Heart left ventricle (tissue), 16 donors: ENCODE measurements at regions not wholly inside any gene's neighbourhood (a gene's known extent, or its start where the extent isn't known, plus 50 kb on each side); places are given as distances from the start of the nearest gene placed in this dataset.
A peak's percentile ranks its signal among the peaks of the same experiment; 100 is the strongest.

ENCODE experiments used
- ATAC-seq, 4 donors: fragments of 200-7000 bp; cut with Tn5 transposase; one replicate each; pipeline ENCODE4 v1.9.1; 2020 to 2022; ENCODE audit warnings: moderate library complexity in 4 of 4, mild to moderate bottlenecking in 3 of 4, moderate number of reproducible peaks in 1 of 4
- DNase-seq, 5 donors: peaks; one replicate each; pipeline ENCODE4 v3.0.0-alpha.2; 2020
- H3K27ac ChIP-seq, 12 donors: fragments of 200-600 bp; sonication (generic) in 4 of 12; one replicate each; pipeline versions ENCODE4 v1.5.0 to v1.8.0; 2016 to 2022; ENCODE audit warnings: mild to moderate bottlenecking in 2 of 12
- H3K27me3 ChIP-seq, 9 donors: fragments of 200-600 bp; sonication (generic) in 2 of 9; one replicate each; pipeline versions ENCODE4 v1.5.1 to v1.8.0; 2016 to 2022; ENCODE audit warnings: mild to moderate bottlenecking in 3 of 9
- H3K36me3 ChIP-seq, 9 donors: fragments of 200-600 bp; sonication (generic) in 2 of 9; one replicate each; pipeline versions ENCODE4 v1.5.0 to v1.8.0; 2018 to 2022; ENCODE audit warnings: mild to moderate bottlenecking in 2 of 9
- H3K4me1 ChIP-seq, 12 donors: fragments of 200-600 bp; sonication (generic) in 4 of 12; one replicate each; pipeline versions ENCODE4 v1.5.0 to v1.8.0; 2016 to 2022; ENCODE audit warnings: mild to moderate bottlenecking in 3 of 12
- H3K4me3 ChIP-seq, 12 donors: fragments of 200-600 bp; sonication (generic) in 4 of 12; one replicate each; pipeline versions ENCODE4 v1.5.0 to v1.8.0; 2017 to 2022; ENCODE audit warnings: mild to moderate bottlenecking in 9 of 12, moderate library complexity in 4 of 12
- H3K9me3 ChIP-seq, 12 donors: fragments of 200-600 bp; sonication (generic) in 4 of 12; one replicate each; pipeline versions ENCODE4 v1.5.0 to v1.8.0; 2016 to 2022; ENCODE audit warnings: mild to moderate bottlenecking in 1 of 12
- CTCF ChIP-seq, 12 donors: fragments of 200-600 bp; sonication (generic) in 4 of 12; IDR thresholded peaks; one replicate each; pipeline versions ENCODE4 v1.5.0 to v1.8.0; 2018 to 2022; ENCODE audit warnings: antibody characterized with exemption in 12 of 12, mild to moderate bottlenecking in 5 of 12
- POLR2A ChIP-seq, 2 donors: fragments of 450-650 bp; IDR thresholded peaks; one replicate each; pipeline ENCODE4 v1.6.1; 2017; ENCODE audit warnings: antibody characterized with exemption in 2 of 2, mild to moderate bottlenecking in 2 of 2, moderate library complexity in 2 of 2
- WGBS, 4 donors: extraction: QIAGEN DNeasy Blood & Tissue Kit in 2 of 4; methylation state at CpG; one replicate each; pipeline versions ENCODE4 v1.1.5 to v1.1.7; 2013 to 2018; 5-methylcytosine and 5-hydroxymethylcytosine counted together
- intact Hi-C, 10 donors: fragments of 100-400 bp; cut with DNase I; formaldehyde crosslinking; loops; one replicate each; pipeline versions ENCODE4 v1.11.1 to v1.14.2; 2022
- donor health status: ischemic (EF 13 %, LVEDD 7.1; RV severe dilation, severe dysfunction).
- donor health status: healthy with polysubstance abuse.
- donor health status: DM: no; HTN: yes; CAD: no.
- donor health status: DM: no; HTN: no; CAD: no.
- donor health status: ischemic (EF 25% LVEDD 6.9; RV normal size, moderate dysfunction).
- donor health status: ischemic (EF 25% LVEDD 5.7; RV mildly dilated, moderate dysfunction).
- donor health status: healthy.
- donor health status: DM: yes; HTN: yes; CAD: no.
- donor health status: ischemic (EF 35%, LVEDD 5.7; RV mildly dilated, moderate dysfunction).
- donor health status: nonischemic (EF 11% LVEDD 7.7; RV severe dilation, severe dysfunction).
- donor health status: DM: yes; HTN: yes; CAD: no.
- donor health status: PGD.
- donor health status: ischemic (EF 29% LVEDD 5.4; RV normal size, mild dysfunction).
- donor health status: nonischemic (EF 23%, LVEDD 6.1; RV moderate dilation, normal function).

- WGBS, 4 donors: 58 to 69% (median 62%) methylated on average over 5 of the region's 5 CpGs
- ATAC-seq (peak in 1 of 4 donors; percentile 31), DNase-seq (no peak)
- no peak for TF ChIP-seq POLR2A (IDR thresholded peaks at IDR 0.05)
- TF ChIP-seq CTCF (IDR thresholded peaks at IDR 0.05): no peak
- Histone ChIP-seq H3K36me3 (no peaks in the 10 kb centered on the region), H3K9me3 (peaks cover 0 to 4% (median 0%) of the 10 kb centered on the region in 12 donors), H3K27me3 (no peaks in the 10 kb centered on the region), H3K4me3 (no peak overlapping the region), H3K4me1 (no peaks in the 10 kb centered on the region), H3K27ac (no peak overlapping the region)
- intact Hi-C loops: loop anchor here in 1 of 10 donors (10.0 kb wide), 1 partner anchor 256 kb away; no protein-coding TSS in a partner anchor
These were observed 367.6 kb downstream of the RPS29 start for GRCh38 chr14:49218436-49219092.

GRCh38 chr14:49212721-49213120, 373.5 kb downstream of the RPS29 start:
- no peak for TF ChIP-seq POLR2A (IDR thresholded peaks at IDR 0.05)
- TF ChIP-seq CTCF (IDR thresholded peaks at IDR 0.05): no peak
- Histone ChIP-seq H3K27ac (no peak overlapping the region), H3K36me3 (no peaks in the 10 kb centered on the region), H3K9me3 (peaks cover 0 to 4% (median 0%) of the 10 kb centered on the region in 12 donors), H3K27me3 (no peaks in the 10 kb centered on the region), H3K4me1 (no peaks in the 10 kb centered on the region), H3K4me3 (no peak overlapping the region)
- ATAC-seq (no peak), DNase-seq (no peak)
- WGBS, 4 donors: 76 to 84% (median 81%) methylated on average over 4 of the region's 4 CpGs
- intact Hi-C loops: loop anchor here in 1 of 10 donors (10.0 kb wide), 1 partner anchor 262 kb away; no protein-coding TSS in a partner anchor

- Histone ChIP-seq H3K9me3 (no peaks in the 10 kb centered on the region), H3K27ac (no peak overlapping the region), H3K36me3 (no peaks in the 10 kb centered on the region), H3K4me3 (no peak overlapping the region), H3K27me3 (no peaks in the 10 kb centered on the region), H3K4me1 (no peaks in the 10 kb centered on the region)
- no peak for TF ChIP-seq CTCF (IDR thresholded peaks at IDR 0.05)
- TF ChIP-seq POLR2A (IDR thresholded peaks at IDR 0.05): no peak
- DNase-seq: no peak
- 85 to 94% (median 88%) methylated on average over 1 of the region's 1 CpG for WGBS, 4 donors
- intact Hi-C loops: no loop called here
- ATAC-seq: no peak
These were observed 376.8 kb downstream of the RPS29 start for GRCh38 chr14:49209416-49209815.

GRCh38 chr14:49206828-49207227, 379.4 kb downstream of the RPS29 start:
- Histone ChIP-seq H3K27ac (no peak overlapping the region), H3K9me3 (no peaks in the 10 kb centered on the region), H3K36me3 (no peaks in the 10 kb centered on the region), H3K4me1 (no peaks in the 10 kb centered on the region), H3K27me3 (no peaks in the 10 kb centered on the region), H3K4me3 (no peak overlapping the region)
- intact Hi-C loops: no loop called here
- DNase-seq (no peak), ATAC-seq (no peak)
- WGBS, 4 donors: 67 to 75% (median 72%) methylated on average over 9 of the region's 9 CpGs
- TF ChIP-seq CTCF (IDR thresholded peaks at IDR 0.05) (no peak), POLR2A (IDR thresholded peaks at IDR 0.05) (no peak)
